Activated CD8-positive, alpha-beta T cell treated with anti-CD3 and anti-CD28 coated beads for 36 hours (primary cell): ENCODE measurements at regions not wholly inside any gene's neighbourhood (a gene's known extent, or its start where the extent isn't known, plus 50 kb on each side); places are given as distances from the start of the nearest gene placed in this dataset.

Experiments
- ATAC-seq: fragments of 200-7000 bp; cut with Tn5 transposase; one replicate; pipeline ENCODE4 v1.10.0; 2021; ENCODE audit warnings: mild to moderate bottlenecking, moderate library complexity
- CTCF ChIA-PET: fragments of 350-600 bp; sonication (Branson Sonifier 250); formaldehyde crosslinking; loops from one replicate; lab custom pipeline; 2021; ENCODE audit warnings: antibody characterized with exemption; lab: Charles Lee
- POLR2A ChIA-PET: fragments of 350-600 bp; sonication (Branson Sonifier 250); formaldehyde crosslinking; loops from one replicate; lab custom pipeline; 2021; ENCODE audit warnings: antibody characterized with exemption; lab: Charles Lee
- DNase-seq: peaks from one replicate; pipeline ENCODE4 v3.0.0-alpha.2; 2020
- H3K27ac Mint-ChIP-seq: one replicate; pipeline ENCODE4 v1.8.0; 2021; ENCODE audit warnings: mild to moderate bottlenecking, mixed read lengths
- H3K27me3 Mint-ChIP-seq: one replicate; pipeline ENCODE4 v1.8.0; 2021; ENCODE audit warnings: mixed read lengths
- H3K36me3 Mint-ChIP-seq: one replicate; pipeline ENCODE4 v1.8.0; 2021; ENCODE audit warnings: low read depth, mixed read lengths
- H3K4me1 Mint-ChIP-seq: one replicate; pipeline ENCODE4 v1.8.0; 2021; ENCODE audit warnings: low read depth, mixed read lengths
- H3K4me3 Mint-ChIP-seq: one replicate; pipeline ENCODE4 v1.8.0; 2021; ENCODE audit warnings: mild to moderate bottlenecking, moderate library complexity, mixed read lengths
- H3K9me3 Mint-ChIP-seq: one replicate; pipeline ENCODE4 v1.8.0; 2021; ENCODE audit warnings: mixed read lengths
- CTCF ChIP-seq: fragments of 200-600 bp; IDR thresholded peaks from one replicate; pipeline ENCODE4 v1.8.0; 2022; ENCODE audit warnings: antibody characterized with exemption, mild to moderate bottlenecking
- intact Hi-C: fragments of 100-400 bp; cut with micrococcal nuclease; formaldehyde crosslinking; loops from one replicate; pipeline ENCODE4 v1.10.0; 2022

GRCh38 chr3:110577854-110578253 lies 493.8 kb upstream of the NECTIN3 start:
- DNase-seq (no peak), ATAC-seq (no peak)
- TF ChIP-seq CTCF, result no peak
- CTCF ChIA-PET, result no interaction called here
- Mint-ChIP-seq H3K4me1 (peaks cover 3% of the 10 kb centered on the region), H3K27me3 (no peaks in the 10 kb centered on the region), H3K27ac (no peak overlapping the region), H3K4me3 (no peak overlapping the region), H3K36me3 (no peaks in the 10 kb centered on the region), H3K9me3 (no peaks in the 10 kb centered on the region)
- POLR2A ChIA-PET, result no interaction called here
- intact Hi-C loops, result no loop called here

GRCh38 chr3:110579840-110580550 lies 491.6 kb upstream of the NECTIN3 start:
- Mint-ChIP-seq H3K4me1 (peaks cover 3% of the 10 kb centered on the region), H3K27ac (no peak overlapping the region), H3K4me3 (no peak overlapping the region), H3K9me3 (no peaks in the 10 kb centered on the region), H3K27me3 (no peaks in the 10 kb centered on the region), H3K36me3 (no peaks in the 10 kb centered on the region)
- ChIA-PET POLR2A (no interaction called here), CTCF (no interaction called here)
- intact Hi-C loops, result no loop called here
- no peak for TF ChIP-seq CTCF
- DNase-seq, result no peak
- no peak for ATAC-seq

- H3K9me3 Mint-ChIP-seq, result no peaks in the 10 kb centered on the region
- TF ChIP-seq CTCF, result no peak
- H3K4me3 Mint-ChIP-seq, result no peak overlapping the region
- DNase-seq, result no peak
- no peaks in the 10 kb centered on the region for H3K36me3 Mint-ChIP-seq
- intact Hi-C loops, result no loop called here
- H3K27me3 Mint-ChIP-seq, result peaks cover 4% of the 10 kb centered on the region
- CTCF ChIA-PET, result no interaction called here
- H3K27ac Mint-ChIP-seq, result no peak overlapping the region
- POLR2A ChIA-PET, result no interaction called here
- H3K4me1 Mint-ChIP-seq, result peaks cover 3% of the 10 kb centered on the region
- no peak for ATAC-seq
Measured at GRCh38 chr3:110583373-110583935, 488.2 kb upstream of the NECTIN3 start.

- ATAC-seq, result no peak
- TF ChIP-seq CTCF, result no peak
- Mint-ChIP-seq H3K9me3 (no peaks in the 10 kb centered on the region), H3K4me3 (no peak overlapping the region), H3K27me3 (peaks cover 4% of the 10 kb centered on the region), H3K4me1 (no peaks in the 10 kb centered on the region), H3K36me3 (no peaks in the 10 kb centered on the region), H3K27ac (no peak overlapping the region)
- intact Hi-C loops, result no loop called here
- POLR2A ChIA-PET, result no interaction called here
- CTCF ChIA-PET, result no interaction called here
- DNase-seq, result no peak
Measured at GRCh38 chr3:110588906-110589305, 482.7 kb upstream of the NECTIN3 start.

- peaks cover 4% of the 10 kb centered on the region for H3K27me3 Mint-ChIP-seq
- H3K4me1 Mint-ChIP-seq, result no peaks in the 10 kb centered on the region
- peaks cover 3% of the 10 kb centered on the region for H3K9me3 Mint-ChIP-seq
- ChIA-PET CTCF (no interaction called here), POLR2A (no interaction called here)
- H3K27ac Mint-ChIP-seq, result no peak overlapping the region
- intact Hi-C loops, result no loop called here
- no peak for ATAC-seq
- no peak overlapping the region for H3K4me3 Mint-ChIP-seq
- no peak for DNase-seq
- no peaks in the 10 kb centered on the region for H3K36me3 Mint-ChIP-seq
- TF ChIP-seq CTCF, result no peak
Measured at GRCh38 chr3:110589341-110589740, 482.3 kb upstream of the NECTIN3 start.
